ENCODE measurements at regions not wholly inside any gene's neighbourhood (a gene's known extent, or its start where the extent isn't known, plus 50 kb on each side); places are given as distances from the start of the nearest gene placed in this dataset.

GRCh38 chr15:36106640-36107335 is 472.6 kb upstream of the CDIN1 start:
- TF ChIP-seq CTCF (IDR thresholded peaks at IDR 0.05) (no peak), POLR2AphosphoS5 (IDR thresholded peaks at IDR 0.05) (no peak), POLR2A (IDR thresholded peaks at IDR 0.05) (no peak)

Measured in prostate gland (tissue), 2 donors.